Cerebellar cortex (tissue), 1 donor: ENCODE measurements at regions not wholly inside any gene's neighbourhood (a gene's known extent, or its start where the extent isn't known, plus 50 kb on each side); places are given as distances from the start of the nearest gene placed in this dataset.
A peak's percentile ranks its signal among the peaks of the same experiment; 100 is the strongest.

Experiments
- DNase-seq: peaks from one replicate; pipeline ENCODE4 v3.0.0-alpha.2; 2015; ENCODE audit warnings: low spot score

- DNase-seq, result no peak
Observed at GRCh38 chr6:14945461-14946185, 300.2 kb upstream of the JARID2 start.

- no peak for DNase-seq
Observed at GRCh38 chr6:14946753-14947152, 299.1 kb upstream of the JARID2 start.

- no peak for DNase-seq
Observed at GRCh38 chr6:14948586-14949245, 297.2 kb upstream of the JARID2 start.

- DNase-seq, result no peak
Observed at GRCh38 chr6:14950103-14950969, 295.5 kb upstream of the JARID2 start.

- no peak for DNase-seq
Observed at GRCh38 chr6:14950970-14951276, 294.9 kb upstream of the JARID2 start.

GRCh38 chr6:14951704-14952103 lies 294.2 kb upstream of the JARID2 start:
- DNase-seq, result no peak

GRCh38 chr6:14953836-14954235 lies 292.0 kb upstream of the JARID2 start:
- no peak for DNase-seq

GRCh38 chr6:14957355-14958059 lies 288.4 kb upstream of the JARID2 start:
- no peak for DNase-seq

- DNase-seq, result no peak
Observed at GRCh38 chr6:14959324-14959885, 286.5 kb upstream of the JARID2 start.

- peak; percentile 46 for DNase-seq
Observed at GRCh38 chr6:14964556-14965270, 281.2 kb upstream of the JARID2 start.

GRCh38 chr6:14965424-14966075 lies 280.3 kb upstream of the JARID2 start:
- no peak for DNase-seq

- DNase-seq, result no peak
Observed at GRCh38 chr6:14966096-14966905, 279.6 kb upstream of the JARID2 start.

- DNase-seq, result no peak
Observed at GRCh38 chr6:14966906-14967711, 278.8 kb upstream of the JARID2 start.

GRCh38 chr6:14968056-14968637 lies 277.7 kb upstream of the JARID2 start:
- no peak for DNase-seq

- no peak for DNase-seq
Observed at GRCh38 chr6:14969126-14969525, 276.7 kb upstream of the JARID2 start.

GRCh38 chr6:14972379-14973067 lies 273.3 kb upstream of the JARID2 start:
- DNase-seq, result no peak

- no peak for DNase-seq
Observed at GRCh38 chr6:14974372-14974771, 271.5 kb upstream of the JARID2 start.
